NCI-H69 (cell line): ENCODE measurements at regions not wholly inside any gene's neighbourhood (a gene's known extent, or its start where the extent isn't known, plus 50 kb on each side); places are given as distances from the start of the nearest gene placed in this dataset.

ENCODE experiments used
- DNase-seq: peaks from one replicate; lab custom pipeline; 2025; lab: John Stamatoyannopoulos, UW

GRCh38 chr13:44219577-44220548 lies 153.8 kb upstream of the SERP2 start:
- no peak for DNase-seq

GRCh38 chr13:44220948-44221347 lies 152.7 kb upstream of the SERP2 start:
- no peak for DNase-seq

GRCh38 chr13:44221657-44222056 lies 152.0 kb upstream of the SERP2 start:
- DNase-seq: peak; percentile 16

- DNase-seq: no peak
Observed at GRCh38 chr13:44223770-44224444, 149.7 kb upstream of the SERP2 start.

GRCh38 chr13:44224450-44225149 lies 149.0 kb upstream of the SERP2 start:
- no peak for DNase-seq

- DNase-seq: no peak
Observed at GRCh38 chr13:44229371-44230030, 144.1 kb upstream of the SERP2 start.

- DNase-seq: no peak
Observed at GRCh38 chr13:44230071-44230470, 143.6 kb upstream of the SERP2 start.

- DNase-seq: no peak
Observed at GRCh38 chr13:44230736-44231135, 142.9 kb upstream of the SERP2 start.

DNA sequence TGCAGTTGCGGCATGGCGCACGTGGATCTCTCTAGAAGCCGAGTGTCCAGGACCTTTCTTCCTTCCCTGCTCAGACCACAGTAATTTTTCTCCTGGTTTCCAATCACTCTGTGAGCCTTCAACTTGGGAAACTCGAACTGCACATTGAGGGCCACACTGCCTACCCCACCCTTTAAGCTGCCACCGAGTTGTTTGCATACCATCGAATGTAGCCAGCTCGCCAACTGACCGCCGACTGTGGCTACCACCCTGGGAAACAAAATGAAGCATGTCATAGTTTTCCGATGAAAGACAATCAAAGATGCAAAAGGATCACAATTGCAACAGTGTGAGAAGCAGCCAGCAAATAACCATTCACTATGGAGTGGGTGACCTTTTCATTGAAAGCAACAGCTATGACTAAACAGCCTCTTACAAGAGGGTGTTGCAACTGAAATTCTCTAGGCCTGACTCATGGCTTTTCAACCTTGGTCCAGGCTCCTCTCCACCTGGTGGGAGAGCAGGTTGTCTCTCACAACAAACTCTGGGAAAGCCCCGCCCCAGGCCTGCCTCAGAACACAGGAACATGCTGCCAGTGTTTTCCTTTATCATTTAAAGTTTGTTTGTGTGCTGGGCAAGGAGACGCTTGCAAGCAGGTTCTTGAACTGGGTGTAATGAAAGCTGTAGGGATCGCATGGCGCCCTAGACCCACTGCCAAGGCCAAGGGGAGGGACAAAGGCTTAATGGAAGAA lies 141.7 kb upstream of the SERP2 start:
- DNase-seq: peak; percentile 37

- peak; percentile 13 for DNase-seq
Observed at GRCh38 chr13:44232774-44233173, 140.8 kb upstream of the SERP2 start.

DNA sequence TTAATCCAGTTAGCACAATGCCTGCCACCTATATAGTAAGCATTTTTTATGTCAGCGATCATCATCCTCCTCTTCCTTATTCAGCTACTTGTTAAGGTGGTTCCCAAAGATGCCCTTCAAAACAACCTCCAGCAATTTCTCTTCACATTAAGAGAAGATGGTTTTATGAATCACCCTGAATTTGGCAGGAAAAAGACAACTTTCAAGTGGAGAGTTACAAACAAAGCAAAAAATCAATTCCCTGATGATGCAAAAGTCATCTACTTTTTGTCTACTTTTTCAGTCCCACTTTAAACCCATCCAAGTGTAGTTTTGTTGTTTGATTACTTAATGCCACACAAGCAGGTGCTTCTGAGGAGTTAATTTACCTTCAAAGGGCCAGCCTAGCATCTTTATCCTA lies 139.1 kb upstream of the SERP2 start:
- DNase-seq: no peak

- DNase-seq: no peak
Observed at GRCh38 chr13:44236370-44236769, 137.3 kb upstream of the SERP2 start.

GRCh38 chr13:44236801-44237207 lies 136.8 kb upstream of the SERP2 start:
- DNase-seq: no peak

DNA sequence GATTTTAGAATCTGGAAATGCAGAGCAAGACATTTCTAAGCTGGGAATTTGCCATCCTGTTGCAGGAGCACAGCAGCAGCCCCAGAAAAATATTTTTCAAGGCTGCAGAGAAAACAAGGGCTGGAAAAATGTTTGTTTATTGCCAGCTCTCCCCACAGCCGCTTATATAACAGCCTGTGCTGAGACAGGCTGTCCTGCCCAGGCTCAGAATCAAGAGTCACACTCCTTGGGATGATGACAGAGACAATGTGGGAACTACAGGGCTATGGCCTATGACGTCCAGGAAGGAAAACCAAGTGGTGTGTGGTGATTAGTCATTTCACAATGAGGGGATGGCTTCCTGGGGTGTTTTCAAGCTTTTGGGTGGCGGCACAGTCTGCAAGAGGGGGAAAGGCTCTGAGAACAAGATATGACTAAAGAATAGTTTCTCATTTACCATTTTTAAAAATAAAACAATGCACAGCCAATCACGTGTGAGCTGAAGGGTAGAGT lies 136.3 kb upstream of the SERP2 start:
- DNase-seq: peak; percentile 6

- peak; percentile 85 for DNase-seq
Observed at GRCh38 chr13:44237881-44238421, 135.7 kb upstream of the SERP2 start.

GRCh38 chr13:44240611-44241145 lies 132.9 kb upstream of the SERP2 start:
- peak; percentile 9 for DNase-seq

GRCh38 chr13:44241638-44242037 lies 132.0 kb upstream of the SERP2 start:
- no peak for DNase-seq

DNA sequence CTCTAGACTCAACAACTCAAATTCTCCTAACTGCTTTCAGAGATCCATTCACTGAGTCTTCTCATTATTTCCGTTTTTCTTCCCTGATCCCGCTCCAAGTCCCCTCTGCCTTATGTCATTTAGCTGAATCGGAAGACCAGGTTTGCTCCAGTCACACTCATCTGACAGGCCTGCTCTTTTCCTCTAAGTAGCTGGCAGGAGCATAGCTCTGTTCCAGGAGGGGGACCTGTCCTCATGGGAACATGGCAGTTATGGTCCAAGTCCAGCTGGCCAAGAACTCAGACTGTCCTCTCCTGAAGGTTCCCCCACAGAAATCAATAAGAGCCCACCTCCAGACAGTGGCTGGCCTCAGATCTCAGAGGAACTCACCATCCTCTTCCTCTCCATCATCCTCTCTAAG lies 130.9 kb upstream of the SERP2 start:
- DNase-seq: no peak

- DNase-seq: peak; percentile 61
Observed at GRCh38 chr13:44243198-44243857, 130.3 kb upstream of the SERP2 start.

DNA sequence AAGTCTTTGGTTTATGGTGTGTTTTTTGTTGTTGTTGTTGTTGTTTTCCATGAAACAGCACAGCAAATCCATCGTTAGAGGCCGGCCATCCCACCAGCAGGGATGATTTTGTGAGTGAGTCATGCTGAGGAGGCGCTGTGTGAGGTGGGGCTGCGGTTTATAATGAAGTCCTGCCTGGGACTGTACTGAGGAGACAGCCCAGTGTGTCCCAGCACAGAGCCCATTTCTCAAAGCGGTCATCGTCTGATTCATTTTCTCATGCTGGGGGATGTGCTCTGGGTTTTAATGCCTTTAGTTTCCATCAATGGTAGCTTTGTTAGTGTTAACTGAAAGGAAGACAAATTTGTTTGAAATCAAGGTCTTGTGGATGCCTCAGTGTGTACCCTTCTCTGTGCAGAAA lies 129.3 kb upstream of the SERP2 start:
- DNase-seq: no peak
